Parathyroid adenoma (tissue), 2 donors: ENCODE measurements at regions not wholly inside any gene's neighbourhood (a gene's known extent, or its start where the extent isn't known, plus 50 kb on each side); places are given as distances from the start of the nearest gene placed in this dataset.

Experiments
- H2AFZ ChIP-seq: fragments of 300-600 bp; sonication (generic); one replicate; pipeline ENCODE4 v1.7.0; 2017; ENCODE audit warnings: antibody characterized with exemption, mild to moderate bottlenecking
- H3K27ac ChIP-seq: fragments of 300-600 bp; sonication (generic); one replicate; pipeline ENCODE4 v1.7.0; 2017
- H3K27me3 ChIP-seq: fragments of 300-600 bp; sonication (generic); one replicate; pipeline ENCODE4 v1.7.0; 2017; ENCODE audit warnings: low read length; ENCODE audit not compliant: control insufficient read depth, insufficient read depth
- H3K36me3 ChIP-seq: fragments of 300-600 bp; sonication (generic); one replicate; pipeline ENCODE4 v1.7.0; 2017; ENCODE audit warnings: low read length; ENCODE audit not compliant: control insufficient read depth, insufficient read depth
- H3K4me1 ChIP-seq: fragments of 300-600 bp; sonication (generic); one replicate; pipeline ENCODE4 v1.7.0; 2017; ENCODE audit warnings: control low read depth
- H3K4me2 ChIP-seq: fragments of 300-600 bp; sonication (generic); one replicate; pipeline ENCODE4 v1.7.0; 2017; ENCODE audit warnings: low read length
- H3K4me3 ChIP-seq: fragments of 300-600 bp; sonication (generic); one replicate; pipeline ENCODE4 v1.7.0; 2017; ENCODE audit warnings: low read depth, low read length
- H3K79me2 ChIP-seq: fragments of 300-600 bp; sonication (generic); one replicate; pipeline ENCODE4 v1.7.0; 2017; ENCODE audit warnings: control low read depth
- H3K9ac ChIP-seq: fragments of 300-600 bp; sonication (generic); one replicate; pipeline ENCODE4 v1.7.0; 2017; ENCODE audit warnings: mild to moderate bottlenecking
- H3K9me3 ChIP-seq: fragments of 300-600 bp; sonication (generic); one replicate; pipeline ENCODE4 v1.7.0; 2017; ENCODE audit warnings: low read length; ENCODE audit not compliant: control insufficient read depth
- TF ChIP-seq, protein P1 (sequence below): fragments of 300-600 bp; sonication (generic); IDR thresholded peaks from one replicate; pipeline ENCODE4 v1.7.0; 2017; ENCODE audit warnings: antibody characterized with exemption, mild to moderate bottlenecking
- donor health status: primary hyperparathyroidism.

- peak overlapping the region; percentile 50 for H2AFZ ChIP-seq
- H3K79me2 ChIP-seq = no peaks in the 10 kb centered on the region
- H3K9me3 ChIP-seq = no peaks in the 10 kb centered on the region
- H3K27ac ChIP-seq = no peak overlapping the region
- TF ChIP-seq, protein P1, sequence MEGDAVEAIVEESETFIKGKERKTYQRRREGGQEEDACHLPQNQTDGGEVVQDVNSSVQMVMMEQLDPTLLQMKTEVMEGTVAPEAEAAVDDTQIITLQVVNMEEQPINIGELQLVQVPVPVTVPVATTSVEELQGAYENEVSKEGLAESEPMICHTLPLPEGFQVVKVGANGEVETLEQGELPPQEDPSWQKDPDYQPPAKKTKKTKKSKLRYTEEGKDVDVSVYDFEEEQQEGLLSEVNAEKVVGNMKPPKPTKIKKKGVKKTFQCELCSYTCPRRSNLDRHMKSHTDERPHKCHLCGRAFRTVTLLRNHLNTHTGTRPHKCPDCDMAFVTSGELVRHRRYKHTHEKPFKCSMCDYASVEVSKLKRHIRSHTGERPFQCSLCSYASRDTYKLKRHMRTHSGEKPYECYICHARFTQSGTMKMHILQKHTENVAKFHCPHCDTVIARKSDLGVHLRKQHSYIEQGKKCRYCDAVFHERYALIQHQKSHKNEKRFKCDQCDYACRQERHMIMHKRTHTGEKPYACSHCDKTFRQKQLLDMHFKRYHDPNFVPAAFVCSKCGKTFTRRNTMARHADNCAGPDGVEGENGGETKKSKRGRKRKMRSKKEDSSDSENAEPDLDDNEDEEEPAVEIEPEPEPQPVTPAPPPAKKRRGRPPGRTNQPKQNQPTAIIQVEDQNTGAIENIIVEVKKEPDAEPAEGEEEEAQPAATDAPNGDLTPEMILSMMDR = no peak
- H3K27me3 ChIP-seq = no peaks in the 10 kb centered on the region
- no peak overlapping the region for H3K4me3 ChIP-seq
- H3K4me1 ChIP-seq = peaks cover 9% of the 10 kb centered on the region
- no peak overlapping the region for H3K9ac ChIP-seq
- H3K36me3 ChIP-seq = no peaks in the 10 kb centered on the region
- H3K4me2 ChIP-seq = no peak overlapping the region
These were observed 290.1 kb upstream of the HDAC4 start for GRCh38 chr2:239690651-239691631.

DNA sequence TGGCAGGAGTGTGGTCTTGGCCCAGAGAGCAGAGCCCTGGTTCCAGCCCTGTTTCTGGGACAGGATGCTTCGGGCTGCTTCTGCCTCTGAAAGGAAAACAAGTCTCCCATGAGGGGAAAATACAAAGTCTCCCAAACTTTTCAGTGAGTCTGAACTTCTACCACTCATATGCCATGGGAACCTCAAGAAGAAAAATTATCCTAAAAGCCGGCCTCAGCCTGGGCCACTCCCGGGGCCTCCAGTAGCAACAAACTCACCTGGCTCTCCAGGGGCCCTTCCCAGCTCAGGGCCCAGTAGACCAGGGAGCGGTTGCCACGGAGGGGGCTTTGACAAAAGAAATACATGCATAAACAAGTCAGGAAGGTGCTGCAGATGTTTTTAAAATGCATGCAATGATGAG lies 289.2 kb upstream of the HDAC4 start:
- Histone ChIP-seq H3K27me3 (no peaks in the 10 kb centered on the region), H2AFZ (no peak overlapping the region), H3K9me3 (no peaks in the 10 kb centered on the region), H3K4me2 (no peak overlapping the region), H3K9ac (no peak overlapping the region), H3K79me2 (no peaks in the 10 kb centered on the region), H3K36me3 (no peaks in the 10 kb centered on the region), H3K27ac (no peak overlapping the region), H3K4me3 (no peak overlapping the region), H3K4me1 (peaks cover 9% of the 10 kb centered on the region)
- TF ChIP-seq, protein P1 = no peak

GRCh38 chr2:239689410-239689809 lies 288.6 kb upstream of the HDAC4 start:
- Histone ChIP-seq H3K4me3 (no peak overlapping the region), H3K4me1 (peaks cover 9% of the 10 kb centered on the region), H3K79me2 (no peaks in the 10 kb centered on the region), H3K27ac (no peak overlapping the region), H3K4me2 (no peak overlapping the region), H3K9me3 (no peaks in the 10 kb centered on the region), H3K27me3 (no peaks in the 10 kb centered on the region), H3K9ac (no peak overlapping the region), H2AFZ (no peak overlapping the region), H3K36me3 (no peaks in the 10 kb centered on the region)
- TF ChIP-seq, protein P1 = no peak

DNA sequence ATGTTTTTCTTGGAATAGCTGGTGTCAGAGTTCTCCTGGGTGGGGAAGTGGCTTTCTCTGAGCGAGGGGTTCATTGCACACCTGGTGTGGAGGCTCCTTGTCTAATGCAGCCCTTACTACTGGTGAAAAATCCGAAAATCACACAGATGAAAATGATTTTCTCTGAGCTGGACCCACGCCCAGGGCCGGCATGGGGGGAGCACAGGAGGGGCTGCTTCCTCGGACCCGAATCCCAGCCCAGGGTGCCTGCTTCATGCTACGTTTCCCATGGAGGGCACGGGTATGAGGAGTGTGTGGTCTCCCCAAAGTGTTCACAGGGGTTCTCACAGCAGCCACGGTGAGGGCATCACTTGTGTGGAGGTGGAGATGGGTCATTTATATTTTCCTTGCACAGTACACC lies 288.0 kb upstream of the HDAC4 start:
- H3K79me2 ChIP-seq = no peaks in the 10 kb centered on the region
- H3K27me3 ChIP-seq = no peaks in the 10 kb centered on the region
- TF ChIP-seq, protein P1 = no peak

More for the DNA sequence above, 288.0 kb upstream of the HDAC4 start:
- Histone ChIP-seq H3K36me3 (no peaks in the 10 kb centered on the region), H2AFZ (no peak overlapping the region), H3K27ac (no peak overlapping the region), H3K4me3 (no peak overlapping the region), H3K9ac (no peak overlapping the region), H3K4me2 (no peak overlapping the region), H3K9me3 (no peaks in the 10 kb centered on the region), H3K4me1 (peaks cover 9% of the 10 kb centered on the region)
